Hematopoietic multipotent progenitor cell treated with erythropoietin and hydrocortisone succinate and interleukin-3 and kit ligand, for 17 days (in vitro differentiated cells): ENCODE measurements at regions not wholly inside any gene's neighbourhood (a gene's known extent, or its start where the extent isn't known, plus 50 kb on each side); places are given as distances from the start of the nearest gene placed in this dataset.
"Not testable (repeated sequence)": the region's sequence is repeated elsewhere in the genome, so short reads cannot be mapped to it uniquely, and the experiment has no call there.

Experiments used
- DNase-seq: peaks from one replicate; pipeline ENCODE4 v3.0.0-alpha.2; 2015; ENCODE audit warnings: low spot score

- DNase-seq, result no peak
These were observed 373.6 kb upstream of the FLRT2 start for GRCh38 chr14:85156319-85156718.

DNA sequence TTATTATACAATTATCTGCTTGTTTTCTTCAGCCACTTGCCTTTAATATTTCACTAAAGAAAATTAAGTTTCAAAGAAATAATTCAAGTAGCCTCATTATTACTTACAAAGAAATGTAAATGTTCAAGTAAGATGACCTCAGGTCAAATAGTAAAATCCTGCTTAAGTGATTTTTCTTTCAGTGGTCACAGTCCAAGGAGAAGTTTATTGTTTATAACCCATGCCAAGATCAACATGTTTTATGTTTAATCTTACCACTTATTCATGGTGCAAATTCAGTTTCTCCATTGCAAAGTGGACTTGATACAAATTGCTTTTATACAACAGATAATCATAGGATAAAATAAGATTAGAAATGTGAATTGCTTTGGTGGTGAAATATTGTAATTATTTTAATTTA lies 370.2 kb upstream of the FLRT2 start:
- DNase-seq, result no peak

GRCh38 chr14:85165094-85165493 lies 364.9 kb upstream of the FLRT2 start:
- no peak for DNase-seq

DNA sequence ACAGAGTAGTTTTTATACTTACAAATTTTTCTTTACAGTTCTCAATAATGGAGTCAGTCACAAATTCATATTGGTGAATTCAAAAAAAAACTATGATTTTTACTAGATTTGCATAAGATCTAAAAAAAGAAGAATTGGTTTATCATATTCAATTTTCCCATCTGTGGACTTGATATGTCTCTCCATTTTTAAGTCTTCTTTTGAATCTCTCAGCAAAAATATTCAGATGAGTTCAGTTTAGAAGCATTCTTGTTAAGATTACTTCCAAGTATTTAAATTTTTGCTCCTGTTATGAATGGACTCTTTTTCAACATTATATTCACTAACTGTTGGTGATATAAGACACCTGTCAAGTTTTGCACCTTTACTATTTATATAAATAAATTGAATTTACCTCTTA lies 360.6 kb upstream of the FLRT2 start:
- DNase-seq, result no peak

- DNase-seq, result no peak
These were observed 357.7 kb upstream of the FLRT2 start for GRCh38 chr14:85172290-85172689.

GRCh38 chr14:85172889-85173477 lies 357.0 kb upstream of the FLRT2 start:
- DNase-seq, result no peak

GRCh38 chr14:85175556-85175955 lies 354.4 kb upstream of the FLRT2 start:
- no peak for DNase-seq

DNA sequence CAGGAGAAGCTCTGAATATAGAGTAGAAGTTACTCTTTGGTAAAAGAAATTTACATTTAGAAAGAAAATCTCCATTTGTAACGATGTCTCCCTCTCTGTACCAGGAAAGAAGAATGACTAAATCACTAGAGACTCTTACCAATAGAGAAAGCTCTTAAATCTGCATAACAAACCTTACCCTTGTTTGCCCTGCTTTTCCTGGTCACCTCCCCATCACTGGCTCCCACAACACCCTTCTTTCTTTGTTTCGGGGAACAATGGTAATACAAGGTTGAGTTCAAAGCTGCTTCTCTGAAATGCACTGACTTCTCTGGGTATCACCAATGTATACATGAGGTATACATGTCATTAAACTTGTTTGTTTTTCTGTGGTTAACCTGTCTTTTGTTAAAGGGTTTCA lies 351.1 kb upstream of the FLRT2 start:
- no peak for DNase-seq

DNA sequence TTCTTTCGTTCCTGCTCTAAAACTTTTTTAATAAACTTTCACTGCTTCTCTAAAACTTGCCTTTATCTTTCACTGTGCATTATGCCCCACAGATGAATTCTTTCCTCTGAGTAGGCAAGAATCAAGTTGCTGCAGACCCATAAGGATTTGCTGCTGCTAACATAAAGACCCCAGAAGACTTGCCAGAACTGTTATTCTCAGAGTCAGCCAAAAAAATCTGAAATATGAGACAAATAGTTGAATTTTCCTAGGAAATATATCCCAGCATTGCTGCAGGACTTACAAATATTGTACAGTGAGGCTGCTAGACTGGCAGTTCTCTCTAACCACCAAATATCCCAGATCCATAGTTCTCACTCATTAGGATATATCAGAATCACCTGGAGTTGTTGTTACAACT lies 349.1 kb upstream of the FLRT2 start:
- DNase-seq, result no peak

GRCh38 chr14:85182282-85182681 lies 347.7 kb upstream of the FLRT2 start:
- no peak for DNase-seq

GRCh38 chr14:85186082-85186481 lies 343.9 kb upstream of the FLRT2 start:
- no peak for DNase-seq

DNA sequence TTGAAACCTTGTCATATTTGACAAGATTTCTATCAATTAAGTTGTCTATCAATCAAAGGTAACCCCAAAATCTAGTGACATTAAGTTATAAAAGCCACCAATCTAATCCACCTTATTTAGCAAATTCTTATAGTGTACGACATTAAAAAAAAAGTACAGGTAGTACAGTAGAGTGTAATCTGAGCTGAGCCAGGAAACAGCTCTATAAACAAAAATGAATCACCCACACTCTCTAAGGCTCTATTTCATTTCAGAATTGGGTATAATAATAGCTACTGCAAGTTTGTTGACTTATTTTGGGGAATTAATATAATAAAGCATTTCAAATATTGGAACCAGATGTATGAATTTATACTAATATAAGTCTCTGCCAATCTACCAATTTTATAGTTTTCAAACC lies 342.4 kb upstream of the FLRT2 start:
- no peak for DNase-seq

DNA sequence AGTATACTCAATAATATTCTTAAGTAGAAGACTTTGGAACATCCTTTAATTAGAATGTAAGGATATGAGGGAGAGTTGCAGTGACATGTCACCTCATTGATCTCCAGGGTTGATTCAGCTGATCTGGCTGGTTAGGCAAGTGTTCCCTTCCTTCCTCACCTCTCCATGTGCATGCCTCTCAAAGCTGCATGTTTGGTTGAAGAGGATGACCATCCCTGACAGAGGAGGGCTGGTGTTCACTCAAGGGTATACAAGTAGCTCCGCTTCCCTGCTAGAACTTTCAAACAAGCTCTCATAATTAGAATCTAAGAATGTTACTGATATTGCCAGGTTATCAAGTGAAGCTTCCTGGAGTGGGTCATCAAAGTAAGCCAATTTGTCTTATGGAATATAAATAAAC lies 341.1 kb upstream of the FLRT2 start:
- no peak for DNase-seq

DNA sequence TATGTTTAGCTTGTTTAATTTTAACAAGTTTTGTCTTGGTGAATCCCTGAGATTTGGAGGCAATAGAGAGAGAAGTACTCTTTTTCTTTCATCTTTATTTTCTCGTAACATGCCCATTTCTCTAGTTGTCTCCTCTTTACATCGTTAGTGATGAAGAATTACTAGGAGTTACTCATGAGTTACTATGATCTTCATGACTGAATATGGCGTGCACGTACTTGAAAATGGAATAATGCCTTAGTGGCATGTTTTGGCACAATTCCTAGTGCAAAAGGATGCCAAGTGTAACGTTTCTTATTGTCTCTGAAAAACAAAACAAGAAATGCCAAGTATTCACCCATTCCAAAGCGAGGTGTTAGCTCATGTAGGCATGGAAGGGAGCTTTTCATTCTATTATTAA lies 340.7 kb upstream of the FLRT2 start:
- not testable (repeated sequence) for DNase-seq

DNA sequence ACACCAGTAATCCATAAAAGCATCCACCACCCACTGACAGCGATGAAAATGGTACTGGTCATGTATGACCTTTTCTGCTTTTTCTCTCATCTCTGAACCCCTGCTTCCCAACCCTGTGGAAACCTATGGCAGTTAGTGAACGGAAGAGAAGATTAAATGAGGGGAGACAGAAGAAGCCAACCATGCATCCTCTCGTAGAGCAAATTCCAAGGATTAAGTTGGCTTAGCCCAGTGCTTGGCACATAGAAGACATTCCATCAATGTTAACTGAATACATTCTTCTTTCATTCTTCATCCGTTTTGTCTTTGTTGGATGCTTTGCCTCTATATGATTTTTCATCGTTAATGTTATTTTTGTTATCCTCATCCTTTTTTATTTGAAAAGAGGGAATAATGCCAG lies 339.7 kb upstream of the FLRT2 start:
- no peak for DNase-seq

DNA sequence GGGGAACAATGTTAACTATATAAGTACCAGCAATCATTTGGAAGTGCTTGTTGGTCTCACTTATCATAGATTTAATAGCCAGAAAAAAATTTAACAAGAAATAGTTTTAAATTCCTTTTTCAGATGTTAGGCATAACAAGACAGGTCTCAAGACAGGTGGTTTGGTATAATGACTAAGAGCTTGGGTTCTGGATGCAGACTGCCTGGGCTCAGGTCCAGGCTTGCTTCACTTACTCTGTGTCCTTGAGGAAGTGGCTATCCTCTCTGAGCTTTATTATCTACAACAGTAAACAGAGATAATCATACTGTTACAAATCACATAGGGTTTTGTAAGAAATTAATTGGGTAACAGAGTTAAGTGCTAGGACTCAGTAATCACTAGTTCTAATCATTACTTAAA lies 338.0 kb upstream of the FLRT2 start:
- no peak for DNase-seq

GRCh38 chr14:85195872-85196477 lies 334.0 kb upstream of the FLRT2 start:
- DNase-seq, result no peak

- no peak for DNase-seq
These were observed 331.9 kb upstream of the FLRT2 start for GRCh38 chr14:85198001-85198400.

GRCh38 chr14:85205875-85206274 lies 324.1 kb upstream of the FLRT2 start:
- DNase-seq, result no peak

DNA sequence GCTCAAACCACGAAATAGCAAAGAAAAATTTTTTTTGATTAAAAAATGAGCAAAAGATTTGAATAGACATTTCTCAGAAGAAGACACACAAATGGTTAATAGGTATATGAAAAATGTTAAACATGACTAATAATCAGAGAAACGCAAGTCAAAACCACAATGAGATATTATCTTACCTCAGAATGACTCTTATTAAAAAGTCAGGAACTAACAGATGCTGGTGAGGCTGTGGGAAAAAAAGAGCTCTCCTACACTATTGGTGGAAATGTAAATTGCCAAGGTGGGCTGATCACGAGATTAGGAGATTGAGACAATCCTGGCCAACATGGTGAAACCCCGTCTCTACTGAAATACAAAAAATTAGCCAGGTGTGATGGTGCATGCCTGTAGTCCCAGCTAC lies 315.5 kb upstream of the FLRT2 start:
- DNase-seq, result no peak

DNA sequence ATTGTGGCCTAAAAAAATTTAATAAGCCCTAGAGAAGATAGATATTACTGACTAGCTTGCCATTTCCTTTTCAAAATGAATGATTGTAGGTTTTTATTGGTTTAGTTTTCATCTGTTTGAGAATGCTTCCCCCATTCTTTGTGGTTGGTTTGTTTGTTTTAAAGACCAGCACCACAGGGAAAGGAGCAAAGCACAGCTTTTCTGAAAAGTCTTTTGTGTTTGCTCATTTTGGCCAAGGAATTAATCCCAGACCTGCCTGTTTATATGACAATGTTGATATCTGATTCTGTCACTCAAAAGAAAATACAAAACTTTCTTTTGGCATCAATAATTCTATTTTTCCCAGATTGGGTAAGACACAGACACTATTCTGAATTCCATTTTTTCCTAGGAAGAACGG lies 312.5 kb upstream of the FLRT2 start:
- DNase-seq, result no peak

DNA sequence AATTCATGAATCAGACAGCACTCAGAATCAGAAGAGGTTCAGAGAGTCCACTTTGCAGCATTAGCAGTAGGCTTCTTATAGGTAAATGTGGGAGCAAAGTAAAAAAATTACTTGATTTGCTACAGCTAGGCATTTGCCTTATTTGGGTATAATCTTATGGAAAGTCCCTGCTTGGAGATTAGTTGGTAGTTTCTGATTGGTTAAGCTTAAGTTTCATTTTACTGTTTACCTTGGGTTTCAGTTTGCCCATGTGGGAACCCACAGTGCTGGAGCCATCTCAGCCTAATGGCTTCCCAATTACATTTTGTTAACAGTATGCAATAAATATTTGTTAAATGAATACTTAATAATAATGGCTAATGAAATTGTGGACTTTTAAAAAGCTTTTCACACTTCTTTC lies 311.0 kb upstream of the FLRT2 start:
- no peak for DNase-seq

- no peak for DNase-seq
These were observed 308.1 kb upstream of the FLRT2 start for GRCh38 chr14:85221832-85222231.

DNA sequence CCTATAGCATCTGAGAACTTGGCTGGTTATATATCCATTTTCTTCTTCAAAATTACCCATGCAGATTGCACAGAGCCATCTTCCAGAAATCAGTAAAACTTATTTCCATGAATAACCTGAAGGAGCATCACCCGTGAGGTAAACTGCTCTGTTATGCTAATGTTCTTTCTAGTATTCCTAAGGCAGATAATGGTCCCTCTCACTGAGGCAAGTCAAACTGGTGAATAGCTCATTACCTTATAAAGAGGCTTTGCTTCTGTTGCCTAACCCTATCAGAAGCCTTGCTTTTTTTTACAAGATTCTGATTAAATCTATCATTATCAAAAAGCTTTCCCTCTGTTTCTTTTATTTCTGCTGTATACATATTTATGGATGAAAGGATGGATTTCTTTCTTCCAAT lies 307.6 kb upstream of the FLRT2 start:
- DNase-seq, result no peak

- DNase-seq, result no peak
These were observed 306.3 kb upstream of the FLRT2 start for GRCh38 chr14:85223667-85224066.
